ENCODE measurements at regions not wholly inside any gene's neighbourhood (a gene's known extent, or its start where the extent isn't known, plus 50 kb on each side); places are given as distances from the start of the nearest gene placed in this dataset.
"Not testable (repeated sequence)": the region's sequence is repeated elsewhere in the genome, so short reads cannot be mapped to it uniquely, and the experiment has no call there.

DNA sequence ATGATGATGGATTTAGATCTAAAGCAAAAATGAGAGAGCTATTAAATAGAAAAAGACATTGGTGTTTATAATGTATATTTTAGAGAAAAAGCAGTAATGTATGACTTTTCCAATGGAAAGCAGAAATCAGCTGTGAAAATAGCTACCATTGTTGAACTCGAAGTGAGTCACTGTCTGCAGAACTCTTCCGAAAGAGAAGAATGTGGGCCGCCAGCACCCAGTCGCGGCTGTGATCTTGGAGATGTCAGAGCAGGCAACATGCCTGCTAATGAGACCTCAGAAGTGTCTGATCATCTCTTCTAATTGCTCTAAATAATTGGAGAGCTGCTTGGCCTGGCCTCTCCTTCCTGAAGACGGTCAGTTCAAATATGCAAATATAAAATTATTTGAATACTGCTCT, 333.6 kb upstream of the RUNX1 start:
- Histone ChIP-seq H3K4me3 (ENCODE audit: low read depth, low read length) (no peak overlapping the region), H3K27me3 (ENCODE audit: control insufficient read depth, insufficient read depth, low read length) (no peaks in the 10 kb centered on the region), H3K36me3 (ENCODE audit: control insufficient read depth, insufficient read depth, low read length) (no peaks in the 10 kb centered on the region), H3K9me3 (ENCODE audit: control insufficient read depth, insufficient read depth, low read depth, low read length) (no peaks in the 10 kb centered on the region), H3K9ac (ENCODE audit: low read length) (no peak overlapping the region), H3K27ac (ENCODE audit: low read depth, low read length) (no peak overlapping the region), H3K4me1 (ENCODE audit: control insufficient read depth, insufficient read depth, low read length) (peaks cover 3% of the 10 kb centered on the region; the same call in 1 of the 2 replicates)

- no peak overlapping the region for H3K27ac ChIP-seq (ENCODE audit: low read depth, low read length)
- H3K9ac ChIP-seq (ENCODE audit: low read length): no peak overlapping the region
- no peak overlapping the region for H3K4me3 ChIP-seq (ENCODE audit: low read depth, low read length)
- no peaks in the 10 kb centered on the region for H3K9me3 ChIP-seq (ENCODE audit: control insufficient read depth, insufficient read depth, low read depth, low read length)
- H3K27me3 ChIP-seq (ENCODE audit: control insufficient read depth, insufficient read depth, low read length): no peaks in the 10 kb centered on the region
- peaks cover 3% of the 10 kb centered on the region; the same call in 1 of the 2 replicates for H3K4me1 ChIP-seq (ENCODE audit: control insufficient read depth, insufficient read depth, low read length)
- no peaks in the 10 kb centered on the region for H3K36me3 ChIP-seq (ENCODE audit: control insufficient read depth, insufficient read depth, low read length)
Observed at GRCh38 chr21:35381743-35382310, 332.7 kb upstream of the RUNX1 start.

DNA sequence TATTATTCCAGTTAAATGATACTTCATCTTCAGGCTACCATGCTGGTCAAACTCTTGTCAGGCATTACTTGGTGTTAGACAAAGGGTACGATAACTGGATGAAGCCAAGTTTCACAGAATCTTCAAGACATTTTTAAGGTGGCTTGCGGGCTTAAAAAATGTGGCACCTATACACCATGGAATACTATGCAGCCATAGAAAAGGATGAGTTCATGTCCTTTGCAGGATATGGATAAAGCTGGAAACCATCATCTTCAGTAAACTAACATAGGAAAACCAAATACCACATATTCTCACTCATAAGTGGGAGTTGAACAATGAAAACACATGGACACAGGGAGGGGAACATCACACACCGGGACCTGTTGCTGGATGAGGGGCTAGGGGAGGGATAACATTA, 331.2 kb upstream of the RUNX1 start:
- H3K4me1 ChIP-seq (ENCODE audit: control insufficient read depth, insufficient read depth, low read length); H3K27me3 ChIP-seq (ENCODE audit: control insufficient read depth, insufficient read depth, low read length); H3K4me3 ChIP-seq (ENCODE audit: low read depth, low read length); H3K9ac ChIP-seq (ENCODE audit: low read length); H3K9me3 ChIP-seq (ENCODE audit: control insufficient read depth, insufficient read depth, low read depth, low read length); H3K27ac ChIP-seq (ENCODE audit: low read depth, low read length); H3K36me3 ChIP-seq (ENCODE audit: control insufficient read depth, insufficient read depth, low read length): not testable (repeated sequence)

GRCh38 chr21:35378881-35379280, 329.8 kb upstream of the RUNX1 start:
- no peaks in the 10 kb centered on the region for H3K36me3 ChIP-seq (ENCODE audit: control insufficient read depth, insufficient read depth, low read length)
- no peak overlapping the region for H3K27ac ChIP-seq (ENCODE audit: low read depth, low read length)
- H3K4me3 ChIP-seq (ENCODE audit: low read depth, low read length): no peak overlapping the region
- no peaks in the 10 kb centered on the region for H3K9me3 ChIP-seq (ENCODE audit: control insufficient read depth, insufficient read depth, low read depth, low read length)
- H3K27me3 ChIP-seq (ENCODE audit: control insufficient read depth, insufficient read depth, low read length): no peaks in the 10 kb centered on the region
- H3K9ac ChIP-seq (ENCODE audit: low read length): no peak overlapping the region
- no peaks in the 10 kb centered on the region for H3K4me1 ChIP-seq (ENCODE audit: control insufficient read depth, insufficient read depth, low read length)

GRCh38 chr21:35377505-35378090, 328.5 kb upstream of the RUNX1 start:
- Histone ChIP-seq H3K4me1 (ENCODE audit: control insufficient read depth, insufficient read depth, low read length) (no peaks in the 10 kb centered on the region), H3K27ac (ENCODE audit: low read depth, low read length) (no peak overlapping the region), H3K9me3 (ENCODE audit: control insufficient read depth, insufficient read depth, low read depth, low read length) (no peaks in the 10 kb centered on the region), H3K27me3 (ENCODE audit: control insufficient read depth, insufficient read depth, low read length) (no peaks in the 10 kb centered on the region), H3K4me3 (ENCODE audit: low read depth, low read length) (no peak overlapping the region), H3K36me3 (ENCODE audit: control insufficient read depth, insufficient read depth, low read length) (no peaks in the 10 kb centered on the region), H3K9ac (ENCODE audit: low read length) (no peak overlapping the region)

GRCh38 chr21:35376406-35377135, 327.5 kb upstream of the RUNX1 start:
- H3K27me3 ChIP-seq (ENCODE audit: control insufficient read depth, insufficient read depth, low read length): no peaks in the 10 kb centered on the region
- no peak overlapping the region for H3K9ac ChIP-seq (ENCODE audit: low read length)
- H3K36me3 ChIP-seq (ENCODE audit: control insufficient read depth, insufficient read depth, low read length): no peaks in the 10 kb centered on the region
- no peak overlapping the region for H3K4me3 ChIP-seq (ENCODE audit: low read depth, low read length)
- no peaks in the 10 kb centered on the region for H3K9me3 ChIP-seq (ENCODE audit: control insufficient read depth, insufficient read depth, low read depth, low read length)
- no peak overlapping the region for H3K27ac ChIP-seq (ENCODE audit: low read depth, low read length)
- H3K4me1 ChIP-seq (ENCODE audit: control insufficient read depth, insufficient read depth, low read length): no peaks in the 10 kb centered on the region

GRCh38 chr21:35375115-35375514, 326.0 kb upstream of the RUNX1 start:
- H3K27me3 ChIP-seq (ENCODE audit: control insufficient read depth, insufficient read depth, low read length): no peaks in the 10 kb centered on the region
- no peak overlapping the region for H3K9ac ChIP-seq (ENCODE audit: low read length)
- H3K9me3 ChIP-seq (ENCODE audit: control insufficient read depth, insufficient read depth, low read depth, low read length): no peaks in the 10 kb centered on the region
- no peak overlapping the region for H3K4me3 ChIP-seq (ENCODE audit: low read depth, low read length)
- H3K27ac ChIP-seq (ENCODE audit: low read depth, low read length): no peak overlapping the region
- H3K36me3 ChIP-seq (ENCODE audit: control insufficient read depth, insufficient read depth, low read length): no peaks in the 10 kb centered on the region
- H3K4me1 ChIP-seq (ENCODE audit: control insufficient read depth, insufficient read depth, low read length): no peaks in the 10 kb centered on the region

GRCh38 chr21:35373998-35374397, 324.9 kb upstream of the RUNX1 start:
- Histone ChIP-seq H3K36me3 (ENCODE audit: control insufficient read depth, insufficient read depth, low read length) (no peaks in the 10 kb centered on the region), H3K4me1 (ENCODE audit: control insufficient read depth, insufficient read depth, low read length) (no peaks in the 10 kb centered on the region), H3K4me3 (ENCODE audit: low read depth, low read length) (no peak overlapping the region), H3K9ac (ENCODE audit: low read length) (no peak overlapping the region), H3K27ac (ENCODE audit: low read depth, low read length) (no peak overlapping the region), H3K9me3 (ENCODE audit: control insufficient read depth, insufficient read depth, low read depth, low read length) (no peaks in the 10 kb centered on the region), H3K27me3 (ENCODE audit: control insufficient read depth, insufficient read depth, low read length) (no peaks in the 10 kb centered on the region)

DNA sequence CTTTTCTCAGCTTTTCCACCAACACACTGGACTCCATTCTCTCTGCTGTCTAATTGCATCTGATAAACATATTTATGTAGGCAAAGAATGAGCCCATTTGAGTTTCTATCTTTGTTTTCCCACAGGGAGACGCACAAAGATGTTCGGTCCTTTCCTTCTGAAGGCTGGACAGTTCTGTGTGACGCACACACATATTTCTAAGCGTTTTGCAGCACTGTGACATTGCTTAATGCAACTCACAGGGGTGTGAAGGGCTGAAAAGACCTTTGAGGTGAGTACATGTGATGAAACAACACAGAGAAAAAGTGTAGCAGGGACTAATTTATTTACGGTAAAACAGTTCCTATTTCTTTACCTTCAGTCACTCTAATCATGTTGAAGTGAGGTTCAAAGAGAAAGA, 323.1 kb upstream of the RUNX1 start:
- Histone ChIP-seq H3K27ac (ENCODE audit: low read depth, low read length) (no peak overlapping the region), H3K4me1 (ENCODE audit: control insufficient read depth, insufficient read depth, low read length) (peaks cover 5% of the 10 kb centered on the region; the same call in 1 of the 2 replicates), H3K27me3 (ENCODE audit: control insufficient read depth, insufficient read depth, low read length) (no peaks in the 10 kb centered on the region), H3K9me3 (ENCODE audit: control insufficient read depth, insufficient read depth, low read depth, low read length) (no peaks in the 10 kb centered on the region), H3K4me3 (ENCODE audit: low read depth, low read length) (no peak overlapping the region), H3K36me3 (ENCODE audit: control insufficient read depth, insufficient read depth, low read length) (no peaks in the 10 kb centered on the region), H3K9ac (ENCODE audit: low read length) (no peak overlapping the region)

GRCh38 chr21:35370671-35371070, 321.6 kb upstream of the RUNX1 start:
- Histone ChIP-seq H3K27me3 (ENCODE audit: control insufficient read depth, insufficient read depth, low read length) (no peaks in the 10 kb centered on the region), H3K36me3 (ENCODE audit: control insufficient read depth, insufficient read depth, low read length) (no peaks in the 10 kb centered on the region)

DNA sequence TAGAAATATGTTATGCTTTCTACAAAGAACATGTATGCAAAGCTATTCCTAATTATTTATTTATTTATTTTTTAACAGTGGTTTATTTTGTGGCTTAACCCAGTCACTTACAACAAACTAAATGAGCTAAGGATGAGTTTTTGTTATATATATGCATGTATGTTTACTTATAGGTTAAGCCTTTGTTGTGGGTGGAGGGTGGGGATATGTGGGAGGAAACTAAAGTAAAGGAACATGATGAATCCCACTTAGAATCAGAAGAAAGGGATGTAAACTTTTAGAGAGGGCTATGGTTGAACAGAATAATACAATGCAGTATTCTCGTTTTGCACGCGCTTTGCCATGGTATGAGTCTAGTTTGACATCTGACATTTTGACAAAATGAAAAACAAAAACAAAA, 321.0 kb upstream of the RUNX1 start:
- Histone ChIP-seq H3K36me3 (ENCODE audit: control insufficient read depth, insufficient read depth, low read length) (no peaks in the 10 kb centered on the region), H3K9ac (ENCODE audit: low read length) (no peak overlapping the region), H3K4me1 (ENCODE audit: control insufficient read depth, insufficient read depth, low read length) (peaks cover 8% of the 10 kb centered on the region; the same call in 1 of the 2 replicates), H3K9me3 (ENCODE audit: control insufficient read depth, insufficient read depth, low read depth, low read length) (no peaks in the 10 kb centered on the region), H3K27ac (ENCODE audit: low read depth, low read length) (no peak overlapping the region), H3K27me3 (ENCODE audit: control insufficient read depth, insufficient read depth, low read length) (no peaks in the 10 kb centered on the region), H3K4me3 (ENCODE audit: low read depth, low read length) (no peak overlapping the region)

More at GRCh38 chr21:35370671-35371070, 321.6 kb upstream of the RUNX1 start:
- no peak overlapping the region for H3K27ac ChIP-seq (ENCODE audit: low read depth, low read length)
- H3K4me3 ChIP-seq (ENCODE audit: low read depth, low read length): no peak overlapping the region
- H3K9me3 ChIP-seq (ENCODE audit: control insufficient read depth, insufficient read depth, low read depth, low read length): no peaks in the 10 kb centered on the region
- H3K4me1 ChIP-seq (ENCODE audit: control insufficient read depth, insufficient read depth, low read length): peaks cover 8% of the 10 kb centered on the region; the same call in 1 of the 2 replicates
- no peak overlapping the region for H3K9ac ChIP-seq (ENCODE audit: low read length)
